DMS153 treated with DMSO at 0.1 percent for 48 hours (cell line): ENCODE measurements at regions not wholly inside any gene's neighbourhood (a gene's known extent, or its start where the extent isn't known, plus 50 kb on each side); places are given as distances from the start of the nearest gene placed in this dataset.

Experiments used
- DNase-seq: peaks from one replicate; lab custom pipeline; 2025; ENCODE audit not compliant: unreplicated experiment; lab: John Stamatoyannopoulos, UW

- no peak for DNase-seq
Observed at GRCh38 chr21:16176570-16176969, 446.8 kb downstream of the USP25 start.

- no peak for DNase-seq
Observed at GRCh38 chr21:16177532-16177931, 447.8 kb downstream of the USP25 start.

GRCh38 chr21:16179773-16180172 lies 450.0 kb downstream of the USP25 start:
- DNase-seq = no peak

- DNase-seq = no peak
Observed at GRCh38 chr21:16180614-16181013, 450.8 kb downstream of the USP25 start.

- DNase-seq = no peak
Observed at GRCh38 chr21:16181018-16181417, 451.2 kb downstream of the USP25 start.

GRCh38 chr21:16185766-16186165 lies 456.0 kb downstream of the USP25 start:
- DNase-seq = no peak

GRCh38 chr21:16186742-16187141 lies 457.0 kb downstream of the USP25 start:
- DNase-seq = no peak

GRCh38 chr21:16187603-16188301 lies 458.0 kb downstream of the USP25 start:
- DNase-seq = no peak

GRCh38 chr21:16192902-16193301 lies 463.1 kb downstream of the USP25 start:
- no peak for DNase-seq

GRCh38 chr21:16193496-16194094 lies 463.8 kb downstream of the USP25 start:
- no peak for DNase-seq

GRCh38 chr21:16194095-16194787 lies 464.5 kb downstream of the USP25 start:
- no peak for DNase-seq

GRCh38 chr21:16194788-16195537 lies 465.2 kb downstream of the USP25 start:
- no peak for DNase-seq

- no peak for DNase-seq
Observed at GRCh38 chr21:16195538-16195910, 465.7 kb downstream of the USP25 start.

- no peak for DNase-seq
Observed at GRCh38 chr21:16196001-16196400, 466.2 kb downstream of the USP25 start.

- DNase-seq = no peak
Observed at GRCh38 chr21:16198546-16198945, 468.8 kb downstream of the USP25 start.

GRCh38 chr21:16199539-16199938 lies 469.8 kb downstream of the USP25 start:
- no peak for DNase-seq

GRCh38 chr21:16201718-16202117 lies 471.9 kb downstream of the USP25 start:
- no peak for DNase-seq

- no peak for DNase-seq
Observed at GRCh38 chr21:16205527-16205926, 475.7 kb downstream of the USP25 start.

- no peak for DNase-seq
Observed at GRCh38 chr21:16211339-16212303, 481.8 kb downstream of the USP25 start.

- DNase-seq = no peak
Observed at GRCh38 chr21:16213518-16213917, 483.7 kb downstream of the USP25 start.
